Progenitor cell of endocrine pancreas (in vitro differentiated cells): ENCODE measurements at regions not wholly inside any gene's neighbourhood (a gene's known extent, or its start where the extent isn't known, plus 50 kb on each side); places are given as distances from the start of the nearest gene placed in this dataset.
"Not testable (repeated sequence)": the region's sequence is repeated elsewhere in the genome, so short reads cannot be mapped to it uniquely, and the experiment has no call there.

Source experiments
- DNase-seq: peaks from one replicate; pipeline ENCODE4 v3.0.0; 2021; ENCODE audit warnings: low spot score; ENCODE audit not compliant: unreplicated experiment
- H3K27ac Mint-ChIP-seq: 2 replicates; pipeline ENCODE4 v1.8.0; 2021; ENCODE audit warnings: mild to moderate bottlenecking, moderate library complexity, mixed read lengths
- H3K27me3 Mint-ChIP-seq: 2 replicates; pipeline ENCODE4 v1.8.0; 2021; ENCODE audit warnings: mixed read lengths
- H3K36me3 Mint-ChIP-seq: 2 replicates; pipeline ENCODE4 v1.8.0; 2022; ENCODE audit warnings: mixed read lengths; ENCODE audit not compliant: insufficient read depth
- H3K4me1 Mint-ChIP-seq: 2 replicates; pipeline ENCODE4 v1.8.0; 2021; ENCODE audit warnings: low read depth, mixed read lengths
- H3K4me3 Mint-ChIP-seq: 2 replicates; pipeline ENCODE4 v1.8.0; 2021; ENCODE audit warnings: low read depth, mild to moderate bottlenecking, moderate library complexity, mixed read lengths
- H3K9me3 Mint-ChIP-seq: 2 replicates; pipeline ENCODE4 v1.8.0; 2021; ENCODE audit warnings: low read depth, mixed read lengths
- TF ChIP-seq, protein P1 (sequence below): fragments of 200-600 bp; sonication (generic); IDR thresholded peaks from one replicate; pipeline ENCODE4 v1.5.0; 2021; ENCODE audit warnings: antibody characterized with exemption, mild to moderate bottlenecking; ENCODE audit not compliant: unreplicated experiment

DNA sequence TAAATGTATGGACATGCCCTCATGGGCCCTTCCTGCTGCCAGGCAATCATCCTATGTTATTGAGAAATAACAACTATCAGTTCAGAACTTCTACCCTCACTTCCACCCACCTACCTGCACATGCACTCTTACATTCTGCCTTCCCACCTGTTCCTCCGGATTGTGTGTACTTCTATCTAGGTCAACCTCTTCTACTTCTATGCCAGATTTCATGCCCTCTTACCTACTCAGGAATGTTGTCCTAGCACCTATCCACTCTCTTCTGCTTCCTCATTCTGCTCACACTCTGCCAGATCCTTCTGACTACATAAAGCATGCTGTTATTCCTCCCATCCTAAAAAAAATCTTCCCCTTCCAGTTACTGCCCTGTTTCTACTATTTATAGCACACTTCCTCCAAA is 333.5 kb downstream of the IRS1 start:
- Mint-ChIP-seq H3K36me3 (no peaks in the 10 kb centered on the region), H3K9me3 (peaks cover 3% of the 10 kb centered on the region), H3K27me3 (no peaks in the 10 kb centered on the region), H3K4me1 (no peaks in the 10 kb centered on the region), H3K4me3 (no peak overlapping the region), H3K27ac (no peak overlapping the region)
- TF ChIP-seq, protein P1, sequence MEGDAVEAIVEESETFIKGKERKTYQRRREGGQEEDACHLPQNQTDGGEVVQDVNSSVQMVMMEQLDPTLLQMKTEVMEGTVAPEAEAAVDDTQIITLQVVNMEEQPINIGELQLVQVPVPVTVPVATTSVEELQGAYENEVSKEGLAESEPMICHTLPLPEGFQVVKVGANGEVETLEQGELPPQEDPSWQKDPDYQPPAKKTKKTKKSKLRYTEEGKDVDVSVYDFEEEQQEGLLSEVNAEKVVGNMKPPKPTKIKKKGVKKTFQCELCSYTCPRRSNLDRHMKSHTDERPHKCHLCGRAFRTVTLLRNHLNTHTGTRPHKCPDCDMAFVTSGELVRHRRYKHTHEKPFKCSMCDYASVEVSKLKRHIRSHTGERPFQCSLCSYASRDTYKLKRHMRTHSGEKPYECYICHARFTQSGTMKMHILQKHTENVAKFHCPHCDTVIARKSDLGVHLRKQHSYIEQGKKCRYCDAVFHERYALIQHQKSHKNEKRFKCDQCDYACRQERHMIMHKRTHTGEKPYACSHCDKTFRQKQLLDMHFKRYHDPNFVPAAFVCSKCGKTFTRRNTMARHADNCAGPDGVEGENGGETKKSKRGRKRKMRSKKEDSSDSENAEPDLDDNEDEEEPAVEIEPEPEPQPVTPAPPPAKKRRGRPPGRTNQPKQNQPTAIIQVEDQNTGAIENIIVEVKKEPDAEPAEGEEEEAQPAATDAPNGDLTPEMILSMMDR: no peak
- no peak for DNase-seq

DNA sequence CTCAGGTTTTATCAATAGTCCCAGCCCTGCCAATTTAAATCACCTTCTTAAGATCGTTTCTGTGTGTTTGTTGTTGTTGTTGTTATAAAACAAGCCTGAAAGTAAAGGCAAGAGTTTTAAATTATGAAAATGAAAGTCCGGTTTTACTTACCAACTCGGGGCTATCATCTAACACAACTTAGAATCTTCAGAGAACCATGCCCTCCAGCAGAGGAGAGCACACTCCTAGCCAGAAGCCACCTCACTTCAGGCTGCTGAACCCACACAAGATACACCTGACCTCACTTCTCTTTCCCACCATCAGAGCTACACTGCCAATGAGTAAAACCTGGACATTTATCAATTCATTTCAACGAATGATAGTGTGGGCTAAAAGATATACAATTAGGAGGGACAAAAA is 335.2 kb downstream of the IRS1 start:
- Mint-ChIP-seq H3K4me1 (no peaks in the 10 kb centered on the region), H3K27me3 (no peaks in the 10 kb centered on the region), H3K4me3 (no peak overlapping the region), H3K9me3 (peaks cover 3% of the 10 kb centered on the region), H3K27ac (no peak overlapping the region), H3K36me3 (no peaks in the 10 kb centered on the region)
- TF ChIP-seq, protein P1: no peak
- DNase-seq: no peak

GRCh38 chr2:226463154-226463553 is 336.5 kb downstream of the IRS1 start:
- DNase-seq: no peak
- TF ChIP-seq, protein P1: no peak
- no peaks in the 10 kb centered on the region for H3K36me3 Mint-ChIP-seq
- no peaks in the 10 kb centered on the region for H3K27me3 Mint-ChIP-seq
- peaks cover 3% of the 10 kb centered on the region for H3K9me3 Mint-ChIP-seq
- H3K4me3 Mint-ChIP-seq: no peak overlapping the region
- no peaks in the 10 kb centered on the region for H3K4me1 Mint-ChIP-seq
- H3K27ac Mint-ChIP-seq: no peak overlapping the region

DNA sequence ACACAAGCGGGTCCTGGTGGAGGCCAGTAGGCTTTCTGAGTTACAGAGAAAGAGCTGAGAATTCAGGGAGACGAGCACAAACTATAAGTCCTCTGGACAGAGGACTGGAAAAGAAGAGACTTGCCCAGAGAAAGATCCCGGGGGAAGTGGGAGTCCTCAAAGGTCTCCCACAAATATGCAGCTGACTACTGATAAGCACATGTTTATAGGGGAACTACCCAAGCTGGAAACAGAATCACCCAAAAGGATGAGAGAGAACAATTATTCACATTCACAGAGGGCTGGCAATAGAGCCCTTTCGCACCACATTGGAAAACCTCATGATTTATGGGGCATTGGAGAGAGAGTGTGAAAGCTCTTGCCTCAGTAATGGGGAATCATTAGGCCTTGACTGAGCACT is 337.6 kb downstream of the IRS1 start:
- Mint-ChIP-seq H3K27me3 (no peaks in the 10 kb centered on the region), H3K36me3 (no peaks in the 10 kb centered on the region), H3K4me3 (no peak overlapping the region), H3K4me1 (no peaks in the 10 kb centered on the region), H3K27ac (no peak overlapping the region), H3K9me3 (peaks cover 6% of the 10 kb centered on the region)
- TF ChIP-seq, protein P1: no peak
- no peak for DNase-seq

GRCh38 chr2:226456144-226456543 is 343.5 kb downstream of the IRS1 start:
- H3K4me3 Mint-ChIP-seq, DNase-seq, H3K4me1 Mint-ChIP-seq, H3K27ac Mint-ChIP-seq, H3K27me3 Mint-ChIP-seq, H3K36me3 Mint-ChIP-seq: not testable (repeated sequence)
- H3K9me3 Mint-ChIP-seq: peaks cover 31% of the 10 kb centered on the region

DNA sequence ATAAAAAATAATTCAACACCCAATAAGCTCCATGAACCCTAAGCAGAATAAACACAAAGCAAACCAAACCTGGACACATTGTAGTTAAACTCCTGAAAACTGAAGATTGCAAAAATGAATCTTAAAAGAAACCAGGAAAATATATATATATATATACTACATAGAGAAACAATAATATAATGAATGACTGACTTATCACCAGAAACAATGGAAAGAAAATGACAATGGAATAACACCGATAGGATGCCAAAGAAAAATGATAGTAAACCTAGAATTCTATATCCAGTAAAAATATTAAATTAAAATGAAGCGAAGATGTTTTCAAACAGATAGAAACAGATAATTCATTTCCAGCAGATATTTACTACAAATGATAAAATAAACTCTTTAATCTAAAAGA is 346.9 kb downstream of the IRS1 start:
- Mint-ChIP-seq H3K36me3 (peaks cover 3% of the 10 kb centered on the region), H3K4me3 (no peak overlapping the region), H3K27me3 (no peaks in the 10 kb centered on the region), H3K4me1 (no peaks in the 10 kb centered on the region), H3K27ac (no peak overlapping the region), H3K9me3 (peaks cover 31% of the 10 kb centered on the region)
- DNase-seq: no peak
- TF ChIP-seq, protein P1: no peak
